Body of pancreas (tissue), 4 donors: ENCODE measurements at regions not wholly inside any gene's neighbourhood (a gene's known extent, or its start where the extent isn't known, plus 50 kb on each side); places are given as distances from the start of the nearest gene placed in this dataset.

ENCODE experiments used
- POLR2A ChIP-seq, 3 donors: fragments of 450-650 bp; IDR thresholded peaks; one replicate each; pipeline ENCODE4 v1.6.1; 2016; ENCODE audit warnings: antibody characterized with exemption in 3 of 3, mild to moderate bottlenecking in 2 of 3
- TF ChIP-seq, protein P1 (sequence below), 7 experiments: fragments of 450-650 bp in 4 of 7; fragments of 200-600 bp in 3 of 7; sonication (generic) in 3 of 7; IDR thresholded peaks; one replicate each; pipeline ENCODE4 v1.5.1; 2016 to 2019; ENCODE audit warnings: antibody characterized with exemption in 7 of 7

DNA sequence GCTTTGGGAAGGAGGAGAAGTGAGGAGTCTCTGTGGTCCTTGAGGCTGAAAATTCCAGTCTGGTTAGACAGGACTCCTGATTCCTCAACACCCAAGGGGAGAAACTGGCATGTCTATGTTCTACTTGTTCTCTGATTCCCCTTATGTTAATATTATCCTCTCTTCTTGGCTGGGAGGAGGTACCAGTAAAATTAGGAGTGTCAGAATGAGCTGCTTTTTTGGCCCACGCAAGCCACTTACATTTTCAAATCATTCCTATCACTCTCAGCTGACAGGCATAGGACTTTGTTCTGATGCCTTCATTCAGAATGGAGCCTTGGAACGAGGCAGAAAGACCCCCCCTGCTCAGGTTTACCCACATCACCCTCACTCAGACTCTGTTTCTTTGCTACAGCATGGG is 1077.2 kb downstream of the BCL11B start:
- TF ChIP-seq, protein P1, sequence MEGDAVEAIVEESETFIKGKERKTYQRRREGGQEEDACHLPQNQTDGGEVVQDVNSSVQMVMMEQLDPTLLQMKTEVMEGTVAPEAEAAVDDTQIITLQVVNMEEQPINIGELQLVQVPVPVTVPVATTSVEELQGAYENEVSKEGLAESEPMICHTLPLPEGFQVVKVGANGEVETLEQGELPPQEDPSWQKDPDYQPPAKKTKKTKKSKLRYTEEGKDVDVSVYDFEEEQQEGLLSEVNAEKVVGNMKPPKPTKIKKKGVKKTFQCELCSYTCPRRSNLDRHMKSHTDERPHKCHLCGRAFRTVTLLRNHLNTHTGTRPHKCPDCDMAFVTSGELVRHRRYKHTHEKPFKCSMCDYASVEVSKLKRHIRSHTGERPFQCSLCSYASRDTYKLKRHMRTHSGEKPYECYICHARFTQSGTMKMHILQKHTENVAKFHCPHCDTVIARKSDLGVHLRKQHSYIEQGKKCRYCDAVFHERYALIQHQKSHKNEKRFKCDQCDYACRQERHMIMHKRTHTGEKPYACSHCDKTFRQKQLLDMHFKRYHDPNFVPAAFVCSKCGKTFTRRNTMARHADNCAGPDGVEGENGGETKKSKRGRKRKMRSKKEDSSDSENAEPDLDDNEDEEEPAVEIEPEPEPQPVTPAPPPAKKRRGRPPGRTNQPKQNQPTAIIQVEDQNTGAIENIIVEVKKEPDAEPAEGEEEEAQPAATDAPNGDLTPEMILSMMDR (IDR thresholded peaks at IDR 0.05) = no peak
- no peak for TF ChIP-seq POLR2A (IDR thresholded peaks at IDR 0.05)
